ENCODE measurements at regions not wholly inside any gene's neighbourhood (a gene's known extent, or its start where the extent isn't known, plus 50 kb on each side); places are given as distances from the start of the nearest gene placed in this dataset.

DNA sequence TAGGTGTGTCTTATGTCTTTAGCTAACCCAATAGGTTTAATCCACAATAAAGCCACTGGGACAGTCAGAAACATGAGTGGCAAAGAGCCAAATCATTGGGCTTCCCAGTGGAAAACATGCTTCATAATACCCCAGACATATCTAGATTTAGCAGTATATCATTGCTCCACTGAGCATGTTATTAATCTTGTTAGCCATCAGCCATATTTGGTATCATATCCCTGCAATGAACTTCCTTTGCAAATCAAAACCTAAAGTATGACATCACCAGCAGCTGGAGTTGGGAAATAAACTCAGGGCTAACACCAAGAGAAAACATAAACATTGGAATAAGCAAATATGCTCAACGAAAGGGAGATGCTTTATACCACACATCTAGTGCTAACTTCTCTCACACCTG is 280.8 kb upstream of the NOCT start:
- H3K4me1 ChIP-seq (ENCODE audit: control insufficient read depth in 1 of 2, extremely low read depth in 1 of 2, insufficient read depth in 2 of 2, low read length in 2 of 2): no peaks in the 10 kb centered on the region
- no peaks in the 10 kb centered on the region for H3K27me3 ChIP-seq (replicated peaks in 1 of 2; ENCODE audit: control insufficient read depth in 2 of 2, extremely low read depth in 1 of 2, insufficient read depth in 2 of 2, low read length in 1 of 2)
- POLR2A ChIA-PET: no interaction called here
- WGBS (ENCODE audit: insufficient coverage): no CpG with 5 or more reads among the region's 1 CpG
- no peak overlapping the region for H3K27ac ChIP-seq (ENCODE audit: low read length)
- DNase-seq (no peak), ATAC-seq (replicated peaks in 1 of 4) (no peak)
- Mint-ChIP-seq H3K4me1 (no peaks in the 10 kb centered on the region), H3K36me3 (no peaks in the 10 kb centered on the region), H3K27me3 (peaks cover 0 to 6% of the 10 kb centered on the region in 2 donors), H3K4me3 (no peak overlapping the region), H3K27ac (no peak overlapping the region), H3K9me3 (peaks cover 0 to 6% (median 4%) of the 10 kb centered on the region in 3 donors)
- no peaks in the 10 kb centered on the region for H3K9me3 ChIP-seq
- H3K36me3 ChIP-seq (ENCODE audit: control insufficient read depth in 2 of 2, extremely low read depth in 1 of 2, insufficient read depth in 1 of 2, low read length in 1 of 2): no peaks in the 10 kb centered on the region
- no peak overlapping the region for H3K4me3 ChIP-seq (ENCODE audit: control insufficient read depth in 1 of 2, extremely low read depth in 1 of 2, low read length in 1 of 2)
- CTCF ChIA-PET: no interaction called here

DNA sequence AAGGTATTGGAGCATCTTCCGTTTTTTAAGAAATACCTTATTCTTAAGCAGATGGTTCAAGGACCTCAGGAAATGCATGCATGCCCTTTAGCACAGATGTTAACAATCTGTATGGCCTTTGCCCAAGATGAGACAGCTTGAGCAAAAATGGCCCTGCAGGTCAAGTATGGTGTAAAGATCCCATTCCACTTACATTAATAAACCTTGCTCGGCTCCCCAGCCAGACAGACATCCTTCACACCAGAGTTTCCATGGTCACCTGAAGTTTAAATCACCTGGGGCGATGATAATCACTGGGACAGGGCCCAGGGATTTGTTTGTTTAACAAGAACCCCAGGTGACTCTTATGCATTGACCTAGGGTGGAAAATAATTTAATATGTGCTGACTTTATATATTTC is 287.0 kb upstream of the NOCT start:
- Histone ChIP-seq H3K9me3 (no peaks in the 10 kb centered on the region), H3K27me3 (replicated peaks in 1 of 2; ENCODE audit: control insufficient read depth in 2 of 2, extremely low read depth in 1 of 2, insufficient read depth in 2 of 2, low read length in 1 of 2) (no peaks in the 10 kb centered on the region), H3K4me3 (ENCODE audit: control insufficient read depth in 1 of 2, extremely low read depth in 1 of 2, low read length in 1 of 2) (no peak overlapping the region), H3K36me3 (ENCODE audit: control insufficient read depth in 2 of 2, extremely low read depth in 1 of 2, insufficient read depth in 1 of 2, low read length in 1 of 2) (no peaks in the 10 kb centered on the region), H3K4me1 (ENCODE audit: control insufficient read depth in 1 of 2, extremely low read depth in 1 of 2, insufficient read depth in 2 of 2, low read length in 2 of 2) (no peaks in the 10 kb centered on the region), H3K27ac (ENCODE audit: low read length) (no peak overlapping the region)
- ChIA-PET POLR2A (no interaction called here), CTCF (no interaction called here)
- Mint-ChIP-seq H3K27ac (no peak overlapping the region), H3K36me3 (no peaks in the 10 kb centered on the region), H3K27me3 (peaks cover 0 to 9% of the 10 kb centered on the region in 2 donors), H3K4me1 (no peaks in the 10 kb centered on the region), H3K4me3 (no peak overlapping the region), H3K9me3 (peaks cover 0 to 6% (median 4%) of the 10 kb centered on the region in 3 donors)
- WGBS (ENCODE audit: insufficient coverage): no CpG with 5 or more reads among the region's 3 CpGs
- no peak for DNase-seq
- ATAC-seq (replicated peaks in 1 of 4): no peak

DNA sequence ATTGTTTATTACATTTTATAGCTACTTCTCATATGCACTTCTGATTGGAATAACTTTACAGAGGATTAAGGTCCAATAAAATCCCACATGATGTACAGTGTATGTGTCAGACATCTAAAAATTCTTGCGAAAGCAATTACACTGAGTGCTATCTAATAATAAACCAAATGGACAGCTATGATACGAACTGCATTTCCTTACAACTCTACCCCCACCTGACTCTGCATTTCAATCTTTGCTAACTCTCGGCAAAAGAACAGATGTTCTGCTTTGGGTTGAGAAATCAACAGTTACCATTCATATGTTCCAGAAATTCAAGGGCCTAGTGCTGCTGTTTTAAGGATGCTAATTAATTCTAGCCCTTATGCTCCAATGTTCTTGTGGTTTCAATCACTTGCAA is 287.9 kb upstream of the NOCT start:
- no peak overlapping the region for H3K4me3 Mint-ChIP-seq
- no peak overlapping the region for H3K27ac Mint-ChIP-seq
- no peaks in the 10 kb centered on the region for H3K4me1 ChIP-seq (ENCODE audit: control insufficient read depth in 1 of 2, extremely low read depth in 1 of 2, insufficient read depth in 2 of 2, low read length in 2 of 2)
- H3K4me1 Mint-ChIP-seq: no peaks in the 10 kb centered on the region
- H3K27me3 ChIP-seq (replicated peaks in 1 of 2; ENCODE audit: control insufficient read depth in 2 of 2, extremely low read depth in 1 of 2, insufficient read depth in 2 of 2, low read length in 1 of 2): no peaks in the 10 kb centered on the region
- WGBS (ENCODE audit: insufficient coverage): 100% methylated on average over 1 of the region's 3 CpGs
- H3K4me3 ChIP-seq (ENCODE audit: control insufficient read depth in 1 of 2, extremely low read depth in 1 of 2, low read length in 1 of 2): no peak overlapping the region
- POLR2A ChIA-PET: no interaction called here
- H3K9me3 Mint-ChIP-seq: peaks cover 0 to 6% (median 0%) of the 10 kb centered on the region in 3 donors
- no peaks in the 10 kb centered on the region for H3K36me3 Mint-ChIP-seq
- ATAC-seq (replicated peaks in 1 of 4) (no peak), DNase-seq (no peak)
- CTCF ChIA-PET: no interaction called here
- H3K36me3 ChIP-seq (ENCODE audit: control insufficient read depth in 2 of 2, extremely low read depth in 1 of 2, insufficient read depth in 1 of 2, low read length in 1 of 2): no peaks in the 10 kb centered on the region
- no peak overlapping the region for H3K27ac ChIP-seq (ENCODE audit: low read length)
- H3K27me3 Mint-ChIP-seq: peaks cover 0 to 9% of the 10 kb centered on the region in 2 donors
- H3K9me3 ChIP-seq: no peaks in the 10 kb centered on the region

DNA sequence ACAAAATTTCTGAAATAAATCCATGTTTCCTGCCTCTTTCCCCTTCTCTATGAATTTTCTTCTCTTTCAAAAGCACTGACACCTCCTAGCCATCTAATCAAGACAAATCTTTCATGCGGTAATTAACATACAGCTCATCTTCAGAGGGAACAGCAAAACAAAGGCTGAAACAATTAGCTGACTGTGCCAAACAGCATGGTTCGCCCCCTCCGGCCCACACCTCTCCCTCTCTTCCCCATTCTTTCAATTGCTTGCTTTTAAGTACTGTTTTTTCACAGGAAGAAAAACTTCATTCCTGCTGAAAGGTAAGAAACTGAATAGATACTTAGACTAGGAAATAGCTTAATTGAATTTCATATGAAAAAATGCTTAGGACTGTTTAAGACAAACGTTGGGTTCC is 291.1 kb upstream of the NOCT start:
- H3K27ac ChIP-seq (ENCODE audit: low read length): no peak overlapping the region
- H3K36me3 Mint-ChIP-seq: no peaks in the 10 kb centered on the region
- H3K4me3 ChIP-seq (ENCODE audit: control insufficient read depth in 1 of 2, extremely low read depth in 1 of 2, low read length in 1 of 2): no peak overlapping the region
- no peaks in the 10 kb centered on the region for H3K9me3 ChIP-seq
- H3K9me3 Mint-ChIP-seq: no peaks in the 10 kb centered on the region
- CTCF ChIA-PET: no interaction called here
- H3K36me3 ChIP-seq (ENCODE audit: control insufficient read depth in 2 of 2, extremely low read depth in 1 of 2, insufficient read depth in 1 of 2, low read length in 1 of 2): no peaks in the 10 kb centered on the region
- no peaks in the 10 kb centered on the region for H3K4me1 Mint-ChIP-seq
- POLR2A ChIA-PET: no interaction called here
- ATAC-seq (replicated peaks in 1 of 4) (no peak), DNase-seq (no peak)
- H3K27ac Mint-ChIP-seq: no peak overlapping the region
- H3K27me3 Mint-ChIP-seq: peaks cover 0 to 4% of the 10 kb centered on the region in 2 donors
- no peaks in the 10 kb centered on the region for H3K4me1 ChIP-seq (ENCODE audit: control insufficient read depth in 1 of 2, extremely low read depth in 1 of 2, insufficient read depth in 2 of 2, low read length in 2 of 2)
- 75% methylated on average over 2 of the region's 4 CpGs for WGBS (ENCODE audit: insufficient coverage)
- H3K4me3 Mint-ChIP-seq: no peak overlapping the region
- no peaks in the 10 kb centered on the region for H3K27me3 ChIP-seq (replicated peaks in 1 of 2; ENCODE audit: control insufficient read depth in 2 of 2, extremely low read depth in 1 of 2, insufficient read depth in 2 of 2, low read length in 1 of 2)

DNA sequence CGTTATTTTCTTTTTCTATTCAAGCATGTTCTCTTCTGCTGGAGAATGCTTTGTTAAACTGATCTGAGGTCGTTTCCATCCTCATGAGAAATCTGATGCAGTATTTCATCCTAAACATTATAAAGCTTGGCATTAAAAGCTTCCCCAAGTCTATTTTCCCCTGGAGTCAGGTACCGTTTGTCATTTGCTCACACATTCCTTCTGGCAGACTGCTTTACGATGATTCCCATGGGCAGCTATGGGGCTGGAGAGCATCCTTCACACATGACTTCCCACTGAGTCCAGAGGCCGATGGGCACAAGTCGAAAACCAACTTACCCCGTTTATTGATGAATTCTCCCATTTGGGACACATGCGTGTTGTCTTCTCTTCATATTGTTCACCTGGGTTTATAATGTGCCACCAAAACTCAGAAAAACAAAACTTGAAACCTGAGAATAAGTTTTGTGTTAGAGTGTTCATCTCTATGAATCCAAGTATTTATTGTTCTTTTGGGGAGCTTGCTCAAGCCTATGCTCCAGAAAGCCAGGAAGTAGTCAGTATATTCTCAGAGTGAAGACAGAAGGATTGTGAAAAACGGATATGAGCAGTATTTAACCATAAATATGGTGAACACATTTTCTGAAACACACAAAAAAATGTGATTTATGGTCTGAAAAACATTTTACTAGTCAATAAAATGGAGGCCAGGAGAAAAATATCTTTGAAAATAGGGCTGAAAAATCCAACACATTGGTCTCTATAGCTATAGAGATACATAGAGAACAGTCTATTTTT is 298.8 kb upstream of the NOCT start:
- ChIA-PET POLR2A (no interaction called here), CTCF (no interaction called here)
- Mint-ChIP-seq H3K27me3 (no peaks in the 10 kb centered on the region), H3K4me3 (no peak overlapping the region), H3K9me3 (no peaks in the 10 kb centered on the region), H3K4me1 (no peaks in the 10 kb centered on the region), H3K36me3 (no peaks in the 10 kb centered on the region), H3K27ac (no peak overlapping the region)
- no peaks in the 10 kb centered on the region for H3K9me3 ChIP-seq
- ATAC-seq (replicated peaks in 1 of 4) (no peak), DNase-seq (no peak)
- no peak overlapping the region for H3K4me3 ChIP-seq (ENCODE audit: control insufficient read depth in 1 of 2, extremely low read depth in 1 of 2, low read length in 1 of 2)
- H3K27ac ChIP-seq (ENCODE audit: low read length): no peak overlapping the region
- no peaks in the 10 kb centered on the region for H3K4me1 ChIP-seq (ENCODE audit: control insufficient read depth in 1 of 2, extremely low read depth in 1 of 2, insufficient read depth in 2 of 2, low read length in 2 of 2)
- no peaks in the 10 kb centered on the region for H3K27me3 ChIP-seq (replicated peaks in 1 of 2; ENCODE audit: control insufficient read depth in 2 of 2, extremely low read depth in 1 of 2, insufficient read depth in 2 of 2, low read length in 1 of 2)
- no peaks in the 10 kb centered on the region for H3K36me3 ChIP-seq (ENCODE audit: control insufficient read depth in 2 of 2, extremely low read depth in 1 of 2, insufficient read depth in 1 of 2, low read length in 1 of 2)
- WGBS (ENCODE audit: insufficient coverage): 62% methylated on average over 3 of the region's 9 CpGs

DNA sequence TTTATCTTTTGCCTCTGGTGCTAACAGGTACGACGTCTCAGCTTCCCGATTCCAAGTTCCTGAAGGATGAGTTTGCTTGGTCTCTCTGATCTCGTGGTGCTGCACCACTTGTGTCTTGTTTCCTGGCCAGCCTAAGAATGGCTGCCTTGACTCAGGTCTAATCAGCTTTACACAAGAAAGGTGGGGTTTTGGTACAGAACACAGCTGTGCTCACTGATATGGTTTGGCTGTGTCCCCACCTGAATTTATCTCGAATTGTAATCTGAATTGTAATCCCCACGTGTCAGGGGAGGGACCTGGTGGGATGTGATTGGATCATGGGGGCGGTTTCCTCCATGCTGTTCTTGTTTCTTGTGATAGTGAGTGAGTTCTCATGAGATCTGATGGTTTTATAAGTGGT is 305.3 kb upstream of the NOCT start:
- Histone ChIP-seq H3K4me1 (ENCODE audit: control insufficient read depth in 1 of 2, extremely low read depth in 1 of 2, insufficient read depth in 2 of 2, low read length in 2 of 2) (no peaks in the 10 kb centered on the region), H3K27ac (ENCODE audit: low read length) (no peak overlapping the region), H3K27me3 (replicated peaks in 1 of 2; ENCODE audit: control insufficient read depth in 2 of 2, extremely low read depth in 1 of 2, insufficient read depth in 2 of 2, low read length in 1 of 2) (no peaks in the 10 kb centered on the region), H3K9me3 (no peaks in the 10 kb centered on the region), H3K4me3 (ENCODE audit: control insufficient read depth in 1 of 2, extremely low read depth in 1 of 2, low read length in 1 of 2) (no peak overlapping the region), H3K36me3 (ENCODE audit: control insufficient read depth in 2 of 2, extremely low read depth in 1 of 2, insufficient read depth in 1 of 2, low read length in 1 of 2) (no peaks in the 10 kb centered on the region)
- Mint-ChIP-seq H3K27me3 (peaks cover 4 to 10% of the 10 kb centered on the region in 2 donors), H3K9me3 (peaks cover 0 to 9% (median 0%) of the 10 kb centered on the region in 3 donors), H3K4me1 (no peaks in the 10 kb centered on the region), H3K27ac (no peak overlapping the region), H3K4me3 (no peak overlapping the region), H3K36me3 (no peaks in the 10 kb centered on the region)
- POLR2A ChIA-PET: no interaction called here
- ATAC-seq (replicated peaks in 1 of 4) (no peak), DNase-seq (no peak)
- WGBS (ENCODE audit: insufficient coverage): 74% methylated on average over 4 of the region's 7 CpGs
- CTCF ChIA-PET: no interaction called here

- Histone ChIP-seq H3K9me3 (no peaks in the 10 kb centered on the region), H3K27me3 (replicated peaks in 1 of 2; ENCODE audit: control insufficient read depth in 2 of 2, extremely low read depth in 1 of 2, insufficient read depth in 2 of 2, low read length in 1 of 2) (no peaks in the 10 kb centered on the region), H3K4me1 (ENCODE audit: control insufficient read depth in 1 of 2, extremely low read depth in 1 of 2, insufficient read depth in 2 of 2, low read length in 2 of 2) (no peaks in the 10 kb centered on the region), H3K27ac (ENCODE audit: low read length) (no peak overlapping the region), H3K4me3 (ENCODE audit: control insufficient read depth in 1 of 2, extremely low read depth in 1 of 2, low read length in 1 of 2) (no peak overlapping the region), H3K36me3 (ENCODE audit: control insufficient read depth in 2 of 2, extremely low read depth in 1 of 2, insufficient read depth in 1 of 2, low read length in 1 of 2) (no peaks in the 10 kb centered on the region)
- WGBS (ENCODE audit: insufficient coverage): 79% methylated on average over 2 of the region's 3 CpGs
- no peak overlapping the region for H3K27ac Mint-ChIP-seq
- DNase-seq (no peak), ATAC-seq (replicated peaks in 1 of 4) (no peak)
- no peak overlapping the region for H3K4me3 Mint-ChIP-seq
- H3K4me1 Mint-ChIP-seq: no peaks in the 10 kb centered on the region
- H3K36me3 Mint-ChIP-seq: no peaks in the 10 kb centered on the region
- CTCF ChIA-PET: no interaction called here
- peaks cover 0 to 9% (median 0%) of the 10 kb centered on the region in 3 donors for H3K9me3 Mint-ChIP-seq
- peaks cover 4 to 10% of the 10 kb centered on the region in 2 donors for H3K27me3 Mint-ChIP-seq
- POLR2A ChIA-PET: no interaction called here
Observed at GRCh38 chr4:138709859-138710258, 305.7 kb upstream of the NOCT start.

Data from T-cell (primary cell).